ENCODE measurements at regions not wholly inside any gene's neighbourhood (a gene's known extent, or its start where the extent isn't known, plus 50 kb on each side); places are given as distances from the start of the nearest gene placed in this dataset.

- TF ChIP-seq BHLHE40 (IDR thresholded peaks at IDR 0.05; ENCODE audit: borderline replicate concordance) = no peak
- TF ChIP-seq SUZ12 (IDR thresholded peaks at IDR 0.05) = no peak
- no peak for TF ChIP-seq SP1 (IDR thresholded peaks at IDR 0.05)
- no peak for TF ChIP-seq FOXM1 (IDR thresholded peaks at IDR 0.05; ENCODE audit: borderline replicate concordance)
- TF ChIP-seq ARNT (IDR thresholded peaks at IDR 0.05) = no peak
- no peak for TF ChIP-seq PKNOX1 (IDR thresholded peaks at IDR 0.05)
- TF ChIP-seq ZNF384 (IDR thresholded peaks at IDR 0.05) = no peak
- TF ChIP-seq LEF1 (IDR thresholded peaks at IDR 0.05; ENCODE audit: borderline replicate concordance) = no peak
- TF ChIP-seq CTBP1 (IDR thresholded peaks at IDR 0.05; ENCODE audit: borderline replicate concordance) = no peak
These were observed 93.7 kb upstream of the UBE3A start for GRCh38 chr15:25532269-25533140.
